Stimulated activated CD8-positive, alpha-beta memory T cell treated with anti-CD3 and anti-CD28 coated beads, Interleukin-4, amount 100 ng/mL, for 24 hours (primary cell): ENCODE measurements at regions not wholly inside any gene's neighbourhood (a gene's known extent, or its start where the extent isn't known, plus 50 kb on each side); places are given as distances from the start of the nearest gene placed in this dataset.
"Not testable (repeated sequence)": the region's sequence is repeated elsewhere in the genome, so short reads cannot be mapped to it uniquely, and the experiment has no call there.

ENCODE experiments used
- DNase-seq: peaks from one replicate; pipeline ENCODE4 v3.0.0-alpha.2; 2020; ENCODE audit warnings: low read depth

DNA sequence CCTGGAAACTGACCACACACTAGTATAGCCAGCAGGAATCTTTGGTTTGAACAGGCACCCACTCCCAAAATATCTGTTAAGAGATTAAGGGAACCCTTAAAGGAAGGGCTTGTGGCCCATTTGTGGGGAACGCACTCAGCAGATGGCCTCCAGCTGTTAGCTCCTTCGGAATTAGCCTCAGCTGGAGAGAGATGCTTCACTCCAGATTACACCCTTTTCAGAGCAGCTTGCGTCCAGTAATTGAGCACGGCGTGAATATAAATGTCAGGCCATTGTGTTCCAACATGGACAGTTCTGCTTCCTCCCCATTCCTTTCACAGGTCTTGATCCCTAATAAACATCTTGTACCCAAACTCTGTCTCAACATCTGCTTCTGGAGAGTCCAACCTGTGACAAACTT, 397.8 kb downstream of the SEC23A start:
- no peak for DNase-seq

DNA sequence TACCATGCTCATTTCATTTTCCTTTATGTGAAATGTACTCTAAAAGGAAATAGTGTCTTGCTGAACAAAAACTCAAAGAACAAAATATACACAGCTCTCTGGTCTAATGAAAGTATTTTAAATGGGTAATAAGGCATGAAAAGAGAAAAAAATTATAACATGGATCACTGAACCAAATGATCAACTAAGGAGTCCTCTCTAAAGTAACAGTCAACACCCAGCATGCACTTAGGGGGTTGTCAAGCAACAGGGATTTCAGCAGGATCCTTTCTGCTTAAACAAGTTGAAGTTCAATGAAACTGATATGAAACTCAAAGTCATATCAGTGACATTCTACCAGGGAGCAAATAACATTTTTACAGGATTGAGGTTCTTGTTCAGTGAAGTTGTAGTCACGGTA, 398.8 kb downstream of the SEC23A start:
- no peak for DNase-seq

DNA sequence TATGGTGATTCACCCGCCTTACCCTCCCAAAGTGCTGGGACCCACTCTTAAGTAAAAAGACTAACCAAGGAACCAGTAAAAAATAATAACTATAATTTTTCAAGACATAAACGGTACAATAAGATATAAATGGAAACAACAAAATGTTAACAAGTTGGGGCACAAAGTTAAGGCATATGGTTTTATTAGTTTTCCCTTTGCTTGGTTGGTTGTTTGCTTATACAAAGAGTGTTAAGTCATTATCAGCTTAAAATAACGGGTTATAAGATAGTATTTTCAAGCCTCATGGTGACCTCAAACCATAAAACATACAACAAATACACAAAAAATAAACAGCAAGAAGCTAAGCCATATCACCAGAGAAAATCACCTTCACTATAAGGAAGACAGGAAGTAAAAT, 406.1 kb downstream of the SEC23A start:
- no peak for DNase-seq

DNA sequence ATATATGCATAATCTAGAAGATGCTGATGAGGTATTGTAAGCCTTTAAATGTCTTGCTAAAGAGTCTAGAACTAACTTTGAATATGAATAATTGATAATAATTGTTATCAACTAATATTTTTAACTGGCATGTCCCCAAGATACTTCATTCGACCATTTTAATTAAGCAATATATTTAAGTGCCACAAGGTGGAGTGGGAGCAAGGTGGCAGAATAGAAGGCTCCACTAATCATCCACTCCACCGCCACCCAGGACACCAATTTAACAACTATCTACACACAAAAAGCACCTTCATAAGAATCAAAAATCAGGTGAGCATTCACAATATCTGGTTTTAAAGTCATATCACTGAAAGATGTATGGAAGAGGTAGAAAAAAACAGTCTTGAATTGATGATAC, 409.6 kb downstream of the SEC23A start:
- DNase-seq = no peak

DNA sequence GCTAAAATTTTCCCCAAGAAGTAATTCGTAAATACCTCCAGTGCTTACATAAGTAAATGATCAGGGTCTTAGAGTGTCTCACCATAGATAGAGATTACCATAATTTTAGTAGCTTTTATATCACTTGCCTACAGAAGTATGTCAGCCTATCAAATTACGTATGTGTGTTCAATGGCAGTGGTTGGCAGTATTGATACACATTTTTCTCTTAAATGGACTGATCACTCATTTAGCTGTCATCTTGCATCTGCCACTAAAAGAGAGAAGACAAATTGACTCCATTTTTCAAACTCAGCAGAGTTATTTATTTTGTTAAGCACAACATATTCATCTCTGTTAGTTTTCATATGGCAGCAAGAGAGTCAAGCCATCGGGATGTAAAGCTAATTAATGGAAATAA, 413.1 kb upstream of the CLEC14A start:
- DNase-seq = no peak

DNA sequence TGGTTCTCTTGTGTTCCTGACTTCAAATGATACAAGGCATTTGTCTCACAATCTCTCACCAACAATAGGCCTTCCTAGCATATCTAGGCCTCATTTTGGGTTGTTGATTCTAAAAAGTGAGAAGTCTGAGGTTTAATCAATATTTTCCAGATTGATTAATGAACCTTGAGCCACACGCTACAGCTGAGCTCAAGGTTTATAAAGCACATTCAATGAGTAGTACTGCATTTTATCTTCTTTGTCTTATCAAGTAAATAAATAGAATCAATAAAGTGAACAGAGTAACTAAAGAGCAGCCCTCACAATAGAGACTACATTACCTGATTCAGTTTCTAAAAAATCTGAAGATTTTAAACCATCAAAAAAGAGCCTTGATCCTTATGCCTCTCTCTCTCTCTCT, 407.5 kb upstream of the CLEC14A start:
- no peak for DNase-seq

DNA sequence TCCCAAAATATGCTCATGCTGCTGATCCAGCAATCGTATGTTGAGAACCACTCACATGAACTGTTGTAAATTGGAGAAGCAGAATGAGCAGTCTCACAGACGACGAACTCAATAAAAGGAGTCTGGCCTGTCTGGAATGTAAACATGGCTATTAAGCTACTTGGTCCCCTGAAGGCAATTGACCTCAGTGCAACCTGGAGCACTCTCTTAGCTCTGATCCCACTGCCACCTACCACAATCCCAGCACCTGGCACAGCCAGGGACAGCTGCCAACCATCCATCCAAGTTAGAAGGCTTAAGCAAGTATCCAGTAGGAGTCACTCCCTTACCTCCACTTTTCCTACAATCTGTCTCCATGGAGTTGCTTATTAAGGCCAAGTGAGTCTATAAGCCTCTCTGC, 406.9 kb upstream of the CLEC14A start:
- no peak for DNase-seq

DNA sequence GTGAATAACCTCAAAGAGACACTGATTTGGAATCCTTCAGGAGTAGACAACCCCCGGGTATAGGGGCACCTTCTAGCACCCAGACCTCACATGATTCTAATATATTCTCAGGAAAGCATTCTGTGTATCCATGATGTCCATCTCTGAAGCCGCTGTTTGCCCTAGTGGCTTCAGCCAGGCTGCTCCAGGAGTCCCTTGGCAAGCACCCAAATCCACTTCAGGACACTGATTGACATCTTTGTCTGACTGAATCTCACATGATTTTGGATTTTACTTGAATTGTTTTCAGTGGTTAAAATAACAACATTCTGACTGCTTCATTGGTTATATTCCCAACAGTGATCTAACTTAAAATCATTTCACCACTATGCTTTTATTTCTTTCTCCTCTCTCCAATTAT, 390.5 kb upstream of the CLEC14A start:
- DNase-seq = no peak

DNA sequence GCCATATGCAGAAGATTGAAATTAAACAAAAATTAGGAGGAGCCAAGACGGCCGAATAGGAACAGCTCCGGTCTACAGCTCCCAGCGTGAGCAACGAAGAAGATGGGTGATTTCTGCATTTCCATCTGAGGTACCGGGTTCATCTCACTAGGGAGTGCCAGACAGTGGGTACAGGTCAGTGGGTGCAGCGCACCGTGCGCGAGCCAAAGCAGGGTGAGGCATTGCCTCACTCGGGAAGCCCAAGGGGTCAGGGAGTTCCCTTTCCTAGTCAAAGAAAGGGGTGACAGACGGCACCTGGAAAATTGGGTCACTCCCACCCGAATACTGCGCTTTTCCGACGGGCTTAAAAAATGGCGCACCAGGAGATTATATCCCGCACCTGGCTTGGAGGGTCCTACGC, 379.0 kb upstream of the CLEC14A start:
- not testable (repeated sequence) for DNase-seq

DNA sequence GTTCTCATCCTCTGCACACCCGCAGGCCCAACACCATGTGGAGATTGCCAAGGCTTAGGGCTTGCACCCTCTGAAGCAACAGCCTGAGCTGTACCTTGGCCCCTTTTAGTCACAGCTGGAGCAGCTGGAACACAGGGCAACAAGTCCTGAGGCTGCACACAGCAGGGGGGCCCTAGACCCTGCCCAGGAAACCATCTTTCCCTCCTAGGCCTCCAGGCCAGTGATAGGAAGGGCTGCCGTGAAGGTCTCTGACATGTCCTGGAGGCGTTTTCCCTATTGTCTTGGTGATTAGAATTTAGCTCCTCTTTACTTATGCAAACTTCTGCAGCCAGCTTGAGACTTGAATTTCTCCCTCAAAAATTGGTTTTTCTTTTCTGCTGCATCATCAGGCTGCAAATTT, 373.5 kb upstream of the CLEC14A start:
- DNase-seq = no peak

DNA sequence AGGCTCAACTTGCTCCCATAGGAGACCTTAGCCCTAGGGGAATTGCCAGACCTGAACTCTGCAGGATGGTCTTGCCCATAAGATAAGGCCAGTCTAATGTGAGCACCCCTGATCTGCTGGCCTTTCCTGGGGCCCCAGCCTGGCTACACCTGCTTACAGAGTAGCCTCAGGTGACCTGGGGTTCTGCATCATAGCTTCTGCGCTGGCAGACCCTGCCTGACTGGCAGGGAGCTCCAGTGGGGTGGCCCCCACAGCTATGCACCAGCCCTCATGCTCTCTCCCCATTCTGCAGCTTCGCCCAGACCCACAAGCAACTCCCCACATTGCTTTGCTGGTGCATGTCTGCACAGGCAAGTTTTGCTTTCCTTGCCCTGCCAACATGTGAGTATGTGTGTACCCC, 371.3 kb upstream of the CLEC14A start:
- no peak for DNase-seq

DNA sequence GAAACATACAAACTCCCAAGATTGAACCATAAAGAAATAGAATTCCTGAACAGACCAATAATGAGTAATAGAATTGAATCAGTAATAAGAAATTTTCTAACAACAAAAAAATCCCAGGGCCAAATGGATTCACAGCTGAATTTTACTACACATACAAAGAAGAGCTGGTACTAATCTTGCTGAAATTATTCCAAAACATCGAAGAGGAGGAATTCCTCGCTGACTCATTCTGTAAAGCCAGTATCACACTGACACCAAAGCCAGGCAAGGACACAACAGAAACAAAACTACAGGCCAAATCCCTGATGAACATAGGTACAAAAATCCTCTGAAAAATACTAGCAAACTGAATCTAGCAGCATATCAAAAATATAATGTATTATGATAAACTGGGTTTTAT, 367.8 kb upstream of the CLEC14A start:
- no peak for DNase-seq

DNA sequence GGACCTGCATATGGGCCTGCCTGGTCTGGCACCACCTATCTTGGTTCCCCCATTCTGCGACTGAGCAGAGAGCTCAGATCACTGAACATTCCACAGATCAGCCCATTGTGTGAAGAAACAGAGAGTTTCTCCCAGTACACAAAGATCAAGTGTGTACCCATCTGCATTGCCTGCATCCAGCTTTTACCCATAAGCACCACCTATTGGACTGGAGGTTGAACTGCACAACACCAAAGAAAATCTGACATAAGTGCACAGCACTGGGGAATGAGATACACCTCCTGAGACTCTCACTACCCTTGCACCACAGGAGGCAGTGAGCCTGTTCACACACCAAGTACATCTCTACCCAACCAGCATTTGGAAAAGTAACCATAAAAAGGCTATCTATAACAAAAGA, 362.6 kb upstream of the CLEC14A start:
- no peak for DNase-seq

DNA sequence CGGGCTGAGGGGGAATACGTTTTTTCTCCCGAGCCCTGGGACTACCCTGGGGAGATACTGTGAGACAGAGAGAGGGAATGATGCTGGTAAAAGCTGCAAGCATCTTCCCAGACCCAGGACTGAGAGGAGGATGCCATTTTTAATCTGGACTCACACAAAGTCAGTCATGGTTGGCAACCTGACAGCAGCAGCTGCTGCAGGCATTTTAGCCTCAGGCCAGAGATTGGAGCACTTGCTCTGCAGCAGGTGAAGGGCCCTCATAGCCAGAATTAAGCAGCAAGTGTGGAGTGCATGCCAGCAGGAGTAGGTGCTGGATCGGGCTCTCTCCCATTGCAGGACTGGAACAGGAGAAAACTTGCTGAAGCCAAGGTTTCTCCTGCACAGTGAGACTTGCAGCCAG, 361.1 kb upstream of the CLEC14A start:
- no peak for DNase-seq

DNA sequence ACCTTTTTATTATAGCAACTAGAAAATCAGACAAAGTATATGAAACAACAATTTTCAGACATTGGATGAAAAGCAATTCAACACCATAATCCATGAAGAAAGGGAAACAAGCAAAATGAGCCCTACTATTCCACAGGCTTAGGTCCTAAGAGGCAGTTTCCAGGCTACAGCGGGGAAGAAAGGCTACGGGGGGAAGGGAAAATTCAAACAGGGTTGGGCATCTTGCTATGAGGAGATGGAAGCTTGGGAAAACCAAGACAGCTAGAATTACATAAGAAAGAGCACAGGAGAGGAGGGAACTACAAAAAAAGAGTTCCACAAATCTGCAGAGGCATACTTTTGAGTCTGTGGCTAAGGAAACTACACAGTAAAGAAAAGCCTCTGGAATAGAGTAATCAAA, 356.0 kb upstream of the CLEC14A start:
- DNase-seq = no peak

DNA sequence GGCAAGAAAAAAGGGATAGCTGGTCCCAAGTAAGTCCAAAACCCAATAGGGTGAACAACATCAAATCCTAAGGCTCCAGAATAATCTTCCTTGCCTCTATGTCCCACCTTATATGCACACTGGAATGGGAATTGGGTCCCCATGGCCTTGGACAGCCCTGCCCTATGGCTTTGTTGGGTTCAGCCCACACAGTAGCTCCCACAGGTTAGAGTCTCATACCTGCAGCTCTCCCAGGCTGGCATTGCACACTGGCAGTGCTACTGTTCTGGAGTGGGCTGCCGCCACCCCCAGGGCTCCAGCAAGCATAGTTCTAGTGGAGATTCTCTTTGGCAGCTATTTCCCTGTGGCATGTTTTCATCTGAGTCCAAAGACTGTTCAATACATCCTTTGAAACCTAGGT, 352.4 kb upstream of the CLEC14A start:
- DNase-seq = no peak

DNA sequence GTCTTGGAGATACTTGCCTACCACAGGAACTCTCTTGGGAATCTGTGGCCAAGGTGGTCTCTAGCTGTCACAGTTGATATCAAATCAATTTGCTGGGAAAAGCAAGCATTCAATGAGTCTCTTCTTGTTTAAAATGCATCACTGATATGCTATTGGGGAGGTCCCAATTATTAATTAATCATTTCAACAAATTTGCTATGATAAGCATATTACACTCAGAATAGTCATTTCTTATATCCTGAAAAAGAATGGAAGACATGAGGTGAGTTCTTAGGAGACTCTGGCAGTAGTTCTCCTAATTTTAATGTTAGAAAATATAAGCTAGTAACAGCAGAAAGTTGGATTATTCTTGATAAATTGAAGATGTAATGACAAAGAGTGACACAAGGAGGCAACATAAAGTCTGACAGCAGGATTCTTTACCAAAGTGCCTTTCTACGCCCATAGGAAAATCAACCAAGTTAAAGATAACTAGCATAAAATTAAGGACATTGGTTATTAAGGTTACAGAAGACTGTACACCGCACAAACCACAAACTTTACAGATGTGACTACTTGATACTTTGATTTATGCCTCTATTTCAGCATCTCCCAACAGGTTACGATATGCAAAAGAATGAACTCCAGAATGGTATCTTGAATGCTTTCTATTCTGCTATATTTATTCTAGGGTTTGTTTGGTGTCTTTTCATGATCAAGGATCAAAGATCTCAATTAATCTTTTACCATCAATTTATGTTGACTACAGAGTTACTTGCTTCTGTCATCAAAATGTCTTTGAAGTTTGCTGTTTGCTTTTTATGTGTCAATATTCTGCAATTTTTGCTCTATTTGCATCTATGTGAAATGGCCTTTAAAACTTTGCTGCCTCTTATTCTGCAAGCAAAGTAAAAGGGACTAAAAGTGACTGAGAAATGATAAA, 349.6 kb upstream of the CLEC14A start:
- no peak for DNase-seq

DNA sequence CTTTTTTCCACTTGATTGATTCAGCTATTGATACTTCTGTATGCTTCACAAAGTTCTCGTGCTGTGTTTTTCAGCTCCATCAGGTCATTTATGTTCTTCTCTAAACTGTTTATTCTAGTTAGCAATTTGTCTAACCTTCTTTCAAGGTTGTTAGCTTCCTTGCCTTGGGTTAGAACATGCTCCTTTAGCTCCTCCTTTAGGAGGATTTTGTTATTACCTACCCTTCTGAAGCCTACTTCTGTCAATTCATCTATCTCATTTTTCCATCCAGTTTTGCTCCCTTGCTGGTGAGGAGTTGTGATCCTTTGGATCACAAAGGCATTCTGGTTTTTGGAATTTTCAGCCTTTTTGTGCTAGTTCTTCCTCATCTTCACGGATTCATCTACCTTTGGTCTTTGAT, 344.7 kb upstream of the CLEC14A start:
- DNase-seq = not testable (repeated sequence)

DNA sequence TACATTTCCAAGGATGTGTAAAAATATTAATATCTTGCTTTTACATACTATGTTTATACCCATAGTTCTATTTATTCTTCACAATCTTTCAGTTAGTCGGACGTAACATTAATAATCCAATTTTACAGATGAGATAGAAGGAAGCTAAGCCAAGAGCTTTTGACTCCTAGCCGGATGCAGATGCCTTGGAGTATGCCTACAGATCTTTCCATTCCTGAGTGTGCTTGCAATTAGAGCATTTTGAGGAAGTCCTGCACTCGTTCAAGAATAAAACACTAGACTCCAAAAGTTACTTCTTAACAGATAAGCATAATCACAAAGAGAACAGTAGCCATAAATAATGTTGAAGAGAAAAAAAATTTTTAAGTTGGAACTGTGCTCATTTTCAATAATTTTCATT, 337.6 kb upstream of the CLEC14A start:
- DNase-seq = no peak

DNA sequence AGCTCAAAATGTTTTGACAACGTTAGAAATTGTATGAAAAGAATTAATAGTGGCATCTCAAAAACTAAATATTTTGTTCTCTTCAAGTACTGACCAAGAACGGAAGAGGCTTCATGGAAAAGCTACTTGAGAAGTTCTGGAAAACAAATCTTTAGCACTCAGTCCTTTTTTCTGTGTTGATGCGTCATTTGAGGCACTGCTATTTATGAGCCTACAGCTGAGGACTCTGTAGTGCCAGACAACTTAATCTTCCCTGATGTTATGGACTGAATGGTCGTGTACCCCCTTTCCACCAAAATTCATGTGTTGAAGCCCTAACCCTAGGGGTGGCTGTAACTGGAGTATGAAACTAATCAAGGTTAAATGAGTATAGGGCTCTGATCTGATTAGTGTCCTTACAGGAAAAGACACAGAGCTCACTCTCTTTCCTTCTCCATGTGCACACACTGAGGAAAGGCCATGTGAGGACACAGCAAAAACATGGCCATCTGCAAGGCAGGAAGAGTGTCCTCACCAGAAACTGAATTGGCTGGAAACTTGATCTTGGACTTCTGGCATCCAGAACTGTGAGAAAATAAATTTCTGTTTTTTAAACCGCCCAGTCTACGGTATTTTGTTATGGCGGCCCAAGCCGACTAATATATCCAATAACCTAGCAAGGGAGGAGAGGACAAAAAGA, 337.0 kb upstream of the CLEC14A start:
- no peak for DNase-seq

DNA sequence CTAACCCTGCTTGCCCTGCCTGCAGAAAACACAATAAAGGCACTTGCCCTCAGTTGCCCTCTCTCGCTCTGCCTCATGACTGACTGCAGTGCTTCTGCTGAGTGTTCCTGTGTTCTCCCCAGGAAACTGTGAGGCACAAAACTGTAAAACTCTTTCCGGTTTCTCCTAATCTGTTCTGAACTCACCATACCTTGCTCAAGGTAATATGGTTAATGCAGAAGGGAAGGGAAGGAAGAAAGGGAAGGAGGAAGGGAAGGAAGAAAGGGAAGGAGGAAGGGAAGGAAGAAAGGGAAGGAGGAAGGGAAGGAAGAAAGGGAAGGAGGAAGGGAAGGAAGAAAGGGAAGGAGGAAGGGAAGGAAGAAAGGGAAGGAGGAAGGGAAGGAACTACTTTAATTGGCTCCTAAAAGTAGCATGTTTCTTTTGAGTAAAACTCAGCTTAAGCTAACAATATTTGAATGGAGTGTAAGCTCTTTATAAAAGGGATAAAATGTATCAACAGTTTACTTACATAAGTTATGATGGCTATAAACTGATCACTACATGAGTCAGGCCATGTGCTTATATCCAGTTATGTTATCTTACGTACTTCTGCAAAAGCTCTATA, 334.0 kb upstream of the CLEC14A start:
- DNase-seq = no peak

DNA sequence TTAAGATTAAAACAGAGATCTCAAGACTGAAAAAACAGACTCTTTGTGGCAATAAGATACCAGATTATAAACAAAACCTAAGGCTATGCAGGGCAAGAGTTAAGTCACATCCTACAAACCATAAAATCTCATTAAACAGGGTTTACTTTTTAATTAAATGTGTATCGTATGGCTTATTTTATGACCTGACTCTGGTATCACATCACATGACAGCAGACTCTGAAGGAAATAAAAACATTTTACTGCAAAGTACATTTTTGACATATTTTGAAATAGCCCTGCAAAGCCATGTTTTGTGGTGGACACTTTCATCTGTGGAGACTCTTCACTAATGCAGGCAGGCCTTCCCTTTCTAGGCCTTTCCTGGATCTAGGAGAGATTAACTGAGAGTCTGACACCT, 327.6 kb upstream of the CLEC14A start:
- DNase-seq = no peak

DNA sequence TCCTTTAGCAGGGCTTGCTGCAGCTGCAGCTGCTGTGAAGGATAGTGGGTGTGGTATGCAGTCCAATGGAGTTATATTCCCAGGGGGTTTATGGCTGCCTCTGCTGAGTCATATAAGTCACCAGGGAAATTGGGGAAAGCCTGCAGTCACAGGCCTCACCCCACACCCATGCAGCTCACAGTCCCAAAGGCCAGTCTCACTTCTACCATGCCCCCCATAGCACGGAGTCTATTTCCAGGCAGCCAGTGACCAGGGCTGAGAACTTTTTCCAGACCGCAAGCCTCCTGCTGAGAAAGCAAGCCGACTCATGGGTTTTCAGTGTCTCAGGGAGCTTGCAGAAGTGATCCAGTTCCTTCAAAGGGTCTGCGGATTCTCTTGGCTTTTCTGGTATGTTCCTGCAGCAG, 322.4 kb upstream of the CLEC14A start:
- DNase-seq = no peak
